ENCODE measurements at regions not wholly inside any gene's neighbourhood (a gene's known extent, or its start where the extent isn't known, plus 50 kb on each side); places are given as distances from the start of the nearest gene placed in this dataset.

- no peak for TF ChIP-seq CTCF (conservative IDR thresholded peaks at IDR 0.05)
- no peak for TF ChIP-seq EZH2 (IDR thresholded peaks at IDR 0.05; ENCODE audit: low read depth)
Observed at GRCh38 chr7:12889391-12889790, 202.0 kb downstream of the ARL4A start.

Data from PC-9 (cell line).